ENCODE measurements at regions not wholly inside any gene's neighbourhood (a gene's known extent, or its start where the extent isn't known, plus 50 kb on each side); places are given as distances from the start of the nearest gene placed in this dataset.

DNA sequence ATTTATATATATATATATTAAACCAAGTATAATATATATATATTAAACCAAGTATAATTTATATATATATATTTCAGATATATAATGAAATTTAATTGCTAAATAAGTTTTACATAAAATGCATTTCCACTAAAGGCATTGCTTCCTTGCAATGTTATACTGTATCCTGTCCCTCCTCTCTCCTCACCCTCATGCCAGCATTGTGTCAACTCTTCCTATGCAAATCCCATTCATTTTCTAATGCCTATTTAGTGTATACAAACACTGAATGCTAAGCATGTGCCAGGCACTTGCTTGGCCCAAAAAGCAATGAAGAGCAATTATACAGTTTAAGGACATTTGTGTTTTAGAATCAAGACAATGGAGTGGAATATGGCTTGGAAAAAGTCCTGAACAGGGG, 71.7 kb upstream of the PRMT6 start:
- TF ChIP-seq, protein P1, sequence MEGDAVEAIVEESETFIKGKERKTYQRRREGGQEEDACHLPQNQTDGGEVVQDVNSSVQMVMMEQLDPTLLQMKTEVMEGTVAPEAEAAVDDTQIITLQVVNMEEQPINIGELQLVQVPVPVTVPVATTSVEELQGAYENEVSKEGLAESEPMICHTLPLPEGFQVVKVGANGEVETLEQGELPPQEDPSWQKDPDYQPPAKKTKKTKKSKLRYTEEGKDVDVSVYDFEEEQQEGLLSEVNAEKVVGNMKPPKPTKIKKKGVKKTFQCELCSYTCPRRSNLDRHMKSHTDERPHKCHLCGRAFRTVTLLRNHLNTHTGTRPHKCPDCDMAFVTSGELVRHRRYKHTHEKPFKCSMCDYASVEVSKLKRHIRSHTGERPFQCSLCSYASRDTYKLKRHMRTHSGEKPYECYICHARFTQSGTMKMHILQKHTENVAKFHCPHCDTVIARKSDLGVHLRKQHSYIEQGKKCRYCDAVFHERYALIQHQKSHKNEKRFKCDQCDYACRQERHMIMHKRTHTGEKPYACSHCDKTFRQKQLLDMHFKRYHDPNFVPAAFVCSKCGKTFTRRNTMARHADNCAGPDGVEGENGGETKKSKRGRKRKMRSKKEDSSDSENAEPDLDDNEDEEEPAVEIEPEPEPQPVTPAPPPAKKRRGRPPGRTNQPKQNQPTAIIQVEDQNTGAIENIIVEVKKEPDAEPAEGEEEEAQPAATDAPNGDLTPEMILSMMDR (conservative IDR thresholded peaks at IDR 0.05; ENCODE audit: low read depth, low read length), result no peak
- no peak for TF ChIP-seq EZH2 (IDR thresholded peaks at IDR 0.05; ENCODE audit: borderline replicate concordance, low read depth, low read length, poor library complexity, severe bottlenecking)

Measured in A673 (cell line).